COLO829 (cell line): ENCODE measurements at regions not wholly inside any gene's neighbourhood (a gene's known extent, or its start where the extent isn't known, plus 50 kb on each side); places are given as distances from the start of the nearest gene placed in this dataset.
"Not testable (repeated sequence)": the region's sequence is repeated elsewhere in the genome, so short reads cannot be mapped to it uniquely, and the experiment has no call there.

Experiments used
- DNase-seq: peaks from one replicate; pipeline ENCODE4 v3.0.0; 2012; ENCODE audit warnings: low spot score

DNA sequence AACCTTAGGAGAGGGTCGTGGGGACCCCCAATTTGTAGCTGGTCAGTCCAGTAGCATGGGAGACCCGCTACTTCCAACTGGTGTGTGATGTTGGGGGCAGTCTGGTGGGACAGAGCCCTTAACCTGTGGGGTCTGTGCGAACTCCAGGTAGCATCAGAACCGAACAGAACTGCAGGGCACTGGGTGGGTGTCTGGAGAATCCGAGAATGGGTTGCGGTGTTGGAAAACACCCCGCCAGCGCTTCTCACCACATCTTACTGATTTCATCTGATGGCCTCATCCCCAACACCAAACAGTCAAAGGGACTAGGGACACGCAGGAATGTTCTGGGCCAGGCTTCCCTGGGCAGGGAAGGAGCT, 89.3 kb downstream of the KCNJ18 start:
- DNase-seq, result not testable (repeated sequence)

DNA sequence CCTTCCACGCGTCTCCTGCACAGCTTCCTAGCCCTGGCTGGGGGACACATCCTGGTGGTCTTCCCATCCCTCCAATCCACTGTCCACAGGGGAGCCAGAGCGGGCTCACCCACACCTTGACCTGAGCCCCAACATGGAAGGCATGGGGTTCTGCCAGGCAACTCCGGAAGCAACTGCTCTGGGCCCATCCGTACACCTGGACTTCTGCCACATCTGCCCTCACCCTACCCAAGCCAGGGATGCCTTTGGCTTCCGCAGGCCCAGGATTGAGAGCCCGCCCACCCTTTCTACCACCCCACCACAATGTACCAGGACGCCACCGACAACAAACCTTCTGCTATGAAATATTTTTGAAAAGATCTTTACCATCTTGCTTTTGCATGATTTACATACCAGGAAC, 89.8 kb downstream of the KCNJ18 start:
- DNase-seq, result not testable (repeated sequence)

DNA sequence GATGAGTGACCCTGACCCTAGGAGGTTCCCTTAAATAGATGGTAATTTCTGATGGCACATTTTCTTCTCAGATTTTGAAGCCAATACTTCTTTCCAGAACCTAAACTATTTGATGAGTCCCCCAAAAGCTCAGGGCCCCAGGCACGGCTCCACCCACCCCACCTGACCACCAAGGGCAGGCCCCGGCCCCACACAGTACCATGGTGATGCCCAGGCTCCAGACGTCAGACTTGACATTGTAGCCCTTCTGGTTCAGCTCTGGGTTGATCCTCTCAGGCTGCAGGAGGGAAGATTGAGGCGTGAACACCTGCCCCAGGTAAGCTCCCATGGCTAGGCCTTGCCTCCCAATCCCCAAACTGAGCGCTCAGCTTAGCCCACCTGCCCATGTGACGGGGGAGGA, 90.3 kb downstream of the KCNJ18 start:
- DNase-seq, result not testable (repeated sequence)

DNA sequence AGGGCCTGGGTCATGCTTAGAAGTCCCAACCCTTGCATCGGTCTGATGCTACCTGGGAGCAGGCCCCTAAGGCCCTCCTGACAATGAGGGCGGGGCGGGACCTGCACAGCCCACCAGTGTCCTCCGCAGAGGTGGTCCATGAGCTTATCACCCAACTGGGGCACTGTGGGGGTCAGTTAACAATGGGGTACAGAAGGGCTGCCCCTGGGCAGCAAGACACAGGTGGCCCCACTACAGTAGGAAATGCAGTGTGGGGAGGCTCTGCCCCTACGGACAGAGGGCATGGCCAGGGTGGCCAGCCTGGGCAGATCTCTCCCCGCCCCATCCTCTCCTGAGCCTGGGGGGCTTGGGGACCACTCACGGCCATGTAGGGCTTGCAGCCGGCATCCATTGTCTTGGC, 90.7 kb downstream of the KCNJ18 start:
- not testable (repeated sequence) for DNase-seq

DNA sequence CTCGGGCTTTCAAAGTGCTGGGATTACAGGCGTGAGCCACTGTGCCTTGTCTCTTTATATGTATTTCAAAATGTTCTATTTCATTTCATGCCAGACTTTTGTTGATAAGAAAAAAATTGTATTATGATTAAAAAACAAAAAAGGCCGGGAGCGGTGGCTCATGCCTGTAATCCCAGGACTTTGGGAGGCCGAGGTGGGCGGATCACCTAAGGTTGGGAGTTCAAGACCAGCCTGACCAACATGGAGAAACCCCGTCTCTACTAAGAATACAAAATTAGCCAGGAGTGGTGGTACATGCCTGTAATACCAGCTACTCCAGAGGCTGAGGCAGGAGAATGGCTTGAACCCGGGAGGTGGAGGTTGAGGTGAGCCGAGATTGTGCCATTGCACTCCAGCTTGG, 121.9 kb downstream of the KCNJ18 start:
- not testable (repeated sequence) for DNase-seq

DNA sequence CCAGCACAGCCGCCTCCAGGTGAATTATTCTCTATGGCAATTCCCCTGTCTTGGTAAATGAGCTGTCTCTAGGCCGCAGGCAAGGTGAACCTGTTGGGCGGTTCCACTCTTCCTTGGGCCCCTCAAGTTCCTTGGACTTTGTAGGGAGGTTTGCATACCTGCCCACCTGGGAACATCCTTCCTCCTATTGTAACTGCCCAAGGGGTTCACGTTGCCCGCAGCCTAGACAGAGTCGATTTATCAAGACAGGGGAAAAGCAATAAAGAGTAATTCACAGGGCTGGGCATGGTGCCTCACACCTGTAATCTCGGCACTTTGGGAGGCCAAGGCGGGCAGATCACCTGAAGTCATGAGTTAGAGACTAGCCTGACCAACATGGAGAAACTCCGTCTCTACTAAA, 122.5 kb downstream of the KCNJ18 start:
- no peak for DNase-seq

DNA sequence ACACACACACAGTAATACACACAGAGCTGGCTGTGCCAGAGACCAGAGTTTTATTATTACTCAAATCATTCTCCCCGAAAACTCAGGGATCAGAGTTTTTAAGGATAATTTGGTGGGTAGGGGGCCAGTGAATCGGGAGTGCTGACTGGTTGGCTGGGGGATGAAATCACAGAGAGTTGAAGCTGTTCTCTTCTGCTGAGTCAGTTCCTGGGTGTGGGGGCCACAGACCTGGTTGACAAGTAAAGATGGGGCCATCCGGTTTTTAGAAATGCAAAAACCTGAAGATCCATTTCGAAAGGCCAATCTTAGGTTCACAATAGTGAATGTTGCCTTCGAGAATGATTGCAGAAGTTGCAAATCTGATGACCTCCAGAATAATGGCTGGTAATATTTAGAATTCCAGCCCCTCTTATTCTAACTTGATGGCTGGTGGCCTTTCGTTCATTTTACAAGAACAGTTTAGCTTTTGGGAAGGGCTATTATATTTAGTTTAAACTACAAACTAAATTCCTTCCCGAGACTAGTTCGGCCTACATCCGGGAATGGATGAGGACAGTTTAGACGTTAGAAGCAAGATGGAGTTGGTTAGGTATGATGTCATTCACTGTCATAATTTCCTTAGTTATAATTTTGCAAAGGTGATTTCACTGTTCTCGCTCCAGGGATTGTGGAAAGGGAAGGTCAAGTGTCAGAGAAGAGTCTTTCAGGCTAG, 123.2 kb downstream of the KCNJ18 start:
- DNase-seq, result no peak

DNA sequence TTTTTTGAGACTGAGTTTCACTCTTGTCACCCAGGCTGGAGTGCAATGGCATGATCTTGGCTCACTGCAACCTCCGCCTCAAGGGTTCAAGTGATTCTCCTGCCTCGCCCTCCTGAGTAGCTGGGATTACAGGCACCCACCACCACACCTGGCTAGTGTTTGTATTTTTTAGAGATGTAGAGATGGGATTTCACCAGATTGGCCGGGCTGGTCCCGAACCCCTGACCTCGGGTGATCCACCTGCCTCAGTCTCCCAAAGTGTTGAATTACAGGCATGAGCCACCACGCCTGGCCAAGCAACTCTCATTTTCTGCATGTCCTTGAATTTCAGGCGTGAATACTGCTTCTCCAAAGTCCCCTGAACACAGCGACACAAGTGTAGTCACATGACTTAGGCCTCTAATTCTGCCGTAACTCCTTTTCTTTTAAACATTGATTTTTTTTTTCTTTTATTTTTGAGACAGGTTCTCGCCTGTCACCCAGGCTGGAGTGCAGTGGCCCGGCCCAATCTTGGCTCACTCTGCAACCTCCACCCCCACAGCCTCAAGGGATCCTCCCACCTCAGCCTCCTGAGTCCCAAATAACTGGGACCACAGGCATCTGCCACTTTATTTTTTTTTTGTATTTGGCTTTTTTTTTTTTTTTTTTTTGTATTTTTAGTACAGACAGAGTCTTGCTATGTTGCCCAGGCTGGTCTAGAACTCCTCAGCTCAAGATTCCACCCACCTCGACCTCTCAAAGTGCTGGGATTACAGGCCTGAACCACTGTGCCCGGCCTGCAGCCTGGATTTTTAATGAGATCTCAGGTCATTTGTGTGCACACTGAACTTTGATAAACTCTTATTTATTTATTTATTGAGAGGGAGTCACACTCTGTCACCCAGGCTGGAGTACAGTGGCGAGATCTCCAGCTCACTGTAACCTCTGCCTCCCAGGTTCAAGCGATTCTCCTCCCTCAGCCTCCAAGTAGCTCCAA, 124.6 kb downstream of the KCNJ18 start:
- no peak for DNase-seq

DNA sequence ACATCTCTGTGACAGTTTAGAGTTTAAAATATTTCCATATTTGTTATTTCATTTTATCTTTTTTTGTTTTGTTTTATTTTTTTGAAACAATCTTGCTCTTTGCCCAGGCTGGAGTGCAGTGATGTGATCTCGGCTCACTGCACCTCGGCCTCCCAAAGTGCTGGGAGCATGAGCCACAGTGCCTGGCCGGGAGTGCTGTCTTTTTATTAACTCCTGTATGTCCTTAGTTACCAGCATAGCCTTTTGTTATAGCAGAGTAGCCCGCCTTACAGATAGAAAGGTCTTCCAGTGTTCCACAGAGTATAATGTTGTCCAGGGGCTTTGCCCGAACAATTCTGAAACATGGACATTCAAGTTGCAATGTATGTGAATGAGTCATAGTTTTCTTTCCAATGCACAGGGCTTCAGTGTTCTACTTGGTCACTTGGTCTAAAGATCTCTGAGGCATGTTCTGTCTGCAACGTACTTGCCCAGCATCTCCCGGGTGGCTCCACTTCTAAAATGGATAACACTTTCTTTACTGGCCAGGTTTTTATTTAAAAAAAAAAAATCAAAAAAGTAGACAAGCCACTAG, 125.6 kb downstream of the KCNJ18 start:
- DNase-seq, result peak; percentile 39

DNA sequence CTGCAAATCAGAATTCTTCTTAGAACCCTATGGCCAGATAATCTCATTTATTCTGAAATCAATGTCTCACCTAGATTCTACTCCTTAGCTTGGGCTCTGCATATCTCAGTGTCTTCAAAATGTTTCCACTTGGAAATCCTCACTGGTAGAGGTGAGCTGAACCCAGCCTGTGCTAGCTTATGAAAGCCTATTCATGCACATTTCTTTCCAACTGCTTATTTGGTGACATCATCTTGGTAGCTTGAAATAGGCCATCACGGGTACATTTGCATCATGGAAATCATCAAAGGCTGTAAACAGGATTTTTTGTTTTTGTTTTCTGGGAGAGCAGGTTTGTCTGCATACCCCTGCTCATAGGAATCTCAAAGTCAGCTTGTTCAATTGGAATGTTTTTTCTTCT, 130.8 kb downstream of the KCNJ18 start:
- DNase-seq, result no peak

DNA sequence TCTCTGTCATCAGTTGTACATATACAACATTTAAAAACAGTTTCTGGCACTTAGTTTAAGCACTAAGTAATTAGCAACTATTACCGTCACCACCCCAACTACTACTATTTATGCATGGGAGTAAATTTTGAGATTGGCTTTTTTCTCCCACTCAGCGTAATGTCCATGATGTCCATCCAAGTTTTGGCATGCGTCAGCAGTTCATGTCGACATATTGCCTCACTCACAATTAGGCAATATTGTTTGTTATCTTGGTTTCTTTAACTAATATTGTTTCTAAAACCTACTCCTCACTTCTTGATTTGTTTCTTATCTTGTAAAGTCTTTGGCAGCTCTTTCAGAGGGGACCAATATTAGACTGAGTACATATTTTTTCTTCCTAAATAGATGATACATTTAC, 131.3 kb downstream of the KCNJ18 start:
- no peak for DNase-seq

DNA sequence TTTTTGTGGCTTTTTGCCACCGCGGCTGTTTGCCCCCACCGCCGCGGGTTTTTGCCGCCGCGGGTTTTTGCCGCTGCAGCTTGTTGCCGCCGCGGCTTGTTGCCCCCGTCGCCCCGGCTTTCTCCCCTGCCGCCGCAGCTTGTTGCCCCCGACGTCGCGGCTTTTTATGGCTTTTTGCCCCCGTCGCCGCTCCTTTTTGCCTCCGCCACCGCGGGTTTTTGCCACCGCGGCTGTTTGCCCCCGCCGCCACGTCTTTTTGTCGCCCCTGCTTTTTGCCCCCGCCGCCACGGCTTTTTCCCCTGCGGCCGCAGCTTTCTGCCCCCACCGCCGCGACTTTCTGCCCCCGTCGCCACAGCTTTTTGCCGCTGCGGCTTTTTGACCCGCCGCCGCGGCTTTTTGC, 149.5 kb downstream of the KCNJ18 start:
- no peak for DNase-seq

DNA sequence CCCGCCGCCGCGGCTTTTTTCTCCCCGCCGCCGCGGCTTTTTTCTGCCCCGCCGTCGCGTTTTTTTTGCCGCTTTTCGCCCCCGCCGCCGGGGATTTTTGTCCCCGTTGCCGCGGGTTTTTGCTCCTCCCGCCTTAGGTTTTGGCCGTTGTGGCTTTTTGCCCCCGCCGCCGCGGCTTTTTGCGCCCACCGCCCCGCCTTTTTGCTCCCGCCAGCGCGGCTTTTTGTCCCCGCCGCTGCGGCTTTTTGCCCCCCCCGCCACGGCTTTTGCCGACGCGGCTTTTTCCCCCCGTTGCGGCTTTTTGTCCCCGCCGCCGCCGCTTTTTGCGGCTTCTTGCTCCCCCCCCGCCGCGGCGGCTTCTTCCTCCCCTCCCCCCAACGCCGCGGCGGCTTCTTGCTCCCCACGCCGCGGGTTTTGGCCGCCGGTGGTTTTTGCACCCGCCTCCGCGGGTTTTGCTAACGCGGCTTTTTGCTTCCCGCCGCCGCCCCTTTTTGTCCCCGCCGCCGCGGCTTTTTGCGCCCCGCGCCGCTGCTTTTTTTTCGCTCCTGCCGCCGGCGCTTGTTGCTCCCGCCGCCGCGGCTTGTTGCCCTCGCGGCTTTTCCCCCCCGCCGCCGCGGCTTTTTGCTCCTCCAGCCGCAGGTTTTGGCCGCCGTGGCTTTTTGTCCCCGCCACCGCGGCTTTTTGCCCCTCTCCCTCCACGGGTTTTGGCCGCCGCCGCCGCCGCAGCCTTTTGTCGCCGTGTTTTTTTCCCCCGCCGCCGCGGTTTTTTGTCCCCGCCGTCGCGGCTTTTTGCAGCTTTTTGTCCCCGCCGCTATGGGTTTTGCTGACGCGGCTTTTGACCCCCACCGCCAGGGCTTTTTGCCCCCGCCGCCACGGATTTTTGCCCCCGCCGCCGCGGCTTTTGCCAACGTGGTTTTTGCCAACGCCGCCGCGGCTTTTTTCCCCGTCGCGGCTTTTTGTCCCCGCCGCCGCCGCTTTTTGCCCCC, 150.3 kb downstream of the KCNJ18 start:
- DNase-seq, result no peak

DNA sequence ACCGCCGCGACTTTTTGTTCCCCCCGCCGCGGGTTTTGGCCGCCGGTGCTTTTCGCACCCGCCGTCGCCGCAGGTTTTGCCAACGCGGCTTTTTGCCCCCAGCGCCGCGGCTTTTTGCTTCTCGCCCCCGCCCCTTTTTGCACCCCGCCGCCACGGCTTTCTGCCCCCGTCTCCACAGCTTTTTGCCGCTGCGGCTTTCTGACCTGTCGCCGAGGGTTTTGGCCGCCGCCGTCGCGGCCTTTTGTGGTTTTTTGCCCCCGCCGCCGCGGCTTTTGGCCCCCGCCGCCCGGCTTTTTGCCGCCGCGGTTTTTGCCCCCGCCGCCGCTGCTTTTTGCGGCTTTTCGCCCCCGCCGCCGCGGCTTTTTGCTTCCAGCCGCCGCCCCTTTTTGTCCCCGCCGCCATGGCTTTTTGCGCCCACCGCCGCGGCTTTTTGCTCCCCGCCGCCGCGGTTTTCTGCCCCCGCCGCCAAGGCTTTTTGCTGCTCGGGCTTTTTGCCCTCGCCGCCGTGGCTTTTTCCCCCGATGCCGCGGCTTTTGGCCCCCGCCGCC, 151.1 kb downstream of the KCNJ18 start:
- no peak for DNase-seq

DNA sequence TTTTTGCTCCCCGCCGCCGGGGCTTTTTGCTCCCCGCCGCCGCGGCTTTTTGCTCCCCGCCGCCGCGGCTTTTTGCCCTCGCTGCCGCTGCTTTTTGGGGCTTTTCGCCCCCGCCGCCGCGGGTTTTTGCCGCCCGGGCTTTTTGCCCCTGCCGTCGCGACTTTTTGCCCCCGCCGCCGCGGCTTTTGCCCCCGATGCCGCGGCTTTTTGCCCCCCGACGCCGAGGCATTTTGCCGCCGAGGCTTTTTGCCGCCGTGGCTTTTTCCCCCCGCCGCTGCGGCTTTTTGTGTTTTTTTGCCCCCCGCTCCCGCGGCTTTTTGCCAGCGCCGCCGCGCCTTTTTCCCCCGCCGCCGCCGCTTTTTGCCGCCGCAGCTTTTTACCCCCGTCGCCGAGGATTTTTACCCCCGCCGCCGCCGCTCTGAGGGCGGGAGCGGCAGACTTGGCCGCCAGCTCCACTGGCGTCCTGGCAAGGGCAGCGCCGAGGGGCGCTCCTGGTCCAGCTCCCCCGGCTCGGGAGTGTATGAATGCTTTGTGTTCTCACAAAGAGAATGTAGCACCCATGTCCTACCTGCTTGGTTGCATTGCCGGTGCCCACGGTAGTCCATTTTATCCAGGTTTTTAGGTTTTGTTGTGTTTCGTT, 151.7 kb downstream of the KCNJ18 start:
- DNase-seq, result no peak

DNA sequence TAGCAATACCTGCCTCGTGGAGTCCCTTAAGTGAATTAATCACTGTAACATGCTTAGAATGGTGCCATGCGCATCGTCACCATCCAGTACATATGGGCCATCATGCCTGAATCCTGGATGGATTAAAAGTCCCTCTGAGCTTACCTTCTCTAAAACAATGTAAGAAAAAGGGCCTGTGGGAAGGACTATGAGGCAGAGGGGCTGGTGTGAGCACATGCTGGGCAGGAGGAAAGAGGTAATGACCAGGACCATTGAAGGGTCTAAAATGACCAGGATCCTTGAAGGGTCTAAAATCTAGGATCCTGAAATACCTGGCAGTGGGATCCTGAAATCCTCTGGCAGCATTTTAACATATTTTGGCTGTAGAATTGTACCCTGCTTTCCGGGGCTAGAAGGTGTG, 156.2 kb downstream of the KCNJ18 start:
- DNase-seq, result not testable (repeated sequence)

DNA sequence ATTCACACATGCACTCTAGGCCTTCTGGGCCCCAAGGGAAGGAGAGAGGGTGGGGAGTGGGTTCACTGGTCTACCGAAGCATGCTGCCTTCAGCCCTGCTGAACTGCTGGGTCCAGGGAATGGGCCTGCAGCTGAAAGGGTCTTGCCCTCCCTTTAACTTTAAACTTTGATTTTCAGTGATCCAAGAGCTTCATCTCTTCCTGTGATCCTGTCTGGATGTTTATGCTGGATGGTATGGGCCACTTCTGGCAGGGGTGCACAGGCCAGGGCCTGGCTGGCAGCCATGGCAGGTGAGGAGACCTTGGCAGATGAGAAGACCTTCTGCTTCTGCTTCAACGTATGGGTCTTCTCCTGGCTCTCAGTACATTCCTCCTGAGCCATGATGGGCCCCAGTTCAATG, 156.7 kb downstream of the KCNJ18 start:
- not testable (repeated sequence) for DNase-seq

DNA sequence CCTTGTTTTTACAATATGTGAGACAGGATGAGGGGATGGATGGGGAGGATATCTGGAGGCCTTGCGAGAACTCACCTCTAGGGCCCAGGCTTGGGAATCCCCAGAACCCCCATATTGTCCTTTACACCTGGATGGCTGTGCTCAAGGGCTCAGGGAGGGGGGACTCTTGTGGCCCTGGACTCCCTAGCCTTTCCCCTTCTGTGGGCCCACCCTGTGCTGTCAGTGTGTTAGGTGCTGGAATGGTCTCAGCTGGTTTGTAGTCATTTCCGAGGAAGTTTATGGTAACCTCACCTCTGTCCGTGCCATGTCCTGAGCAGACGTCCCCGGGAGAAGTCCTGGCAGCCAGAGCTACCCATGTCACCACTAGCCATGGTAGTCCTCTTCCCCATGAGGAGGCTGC, 158.3 kb downstream of the KCNJ18 start:
- DNase-seq, result not testable (repeated sequence)
